Heart left ventricle (tissue), 16 donors: ENCODE measurements at regions not wholly inside any gene's neighbourhood (a gene's known extent, or its start where the extent isn't known, plus 50 kb on each side); places are given as distances from the start of the nearest gene placed in this dataset.
"Not testable (repeated sequence)": the region's sequence is repeated elsewhere in the genome, so short reads cannot be mapped to it uniquely, and the experiment has no call there.

Experiments used
- ATAC-seq, 4 donors: fragments of 200-7000 bp; cut with Tn5 transposase; one replicate each; pipeline ENCODE4 v1.9.1; 2020 to 2022; ENCODE audit warnings: moderate library complexity in 4 of 4, mild to moderate bottlenecking in 3 of 4, moderate number of reproducible peaks in 1 of 4
- DNase-seq, 5 donors: peaks; one replicate each; pipeline ENCODE4 v3.0.0-alpha.2; 2020
- H3K27ac ChIP-seq, 12 donors: fragments of 200-600 bp; sonication (generic) in 4 of 12; one replicate each; pipeline versions ENCODE4 v1.5.0 to v1.8.0; 2016 to 2022; ENCODE audit warnings: mild to moderate bottlenecking in 2 of 12
- H3K27me3 ChIP-seq, 9 donors: fragments of 200-600 bp; sonication (generic) in 2 of 9; one replicate each; pipeline versions ENCODE4 v1.5.1 to v1.8.0; 2016 to 2022; ENCODE audit warnings: mild to moderate bottlenecking in 3 of 9
- H3K36me3 ChIP-seq, 9 donors: fragments of 200-600 bp; sonication (generic) in 2 of 9; one replicate each; pipeline versions ENCODE4 v1.5.0 to v1.8.0; 2018 to 2022; ENCODE audit warnings: mild to moderate bottlenecking in 2 of 9
- H3K4me1 ChIP-seq, 12 donors: fragments of 200-600 bp; sonication (generic) in 4 of 12; one replicate each; pipeline versions ENCODE4 v1.5.0 to v1.8.0; 2016 to 2022; ENCODE audit warnings: mild to moderate bottlenecking in 3 of 12
- H3K4me3 ChIP-seq, 12 donors: fragments of 200-600 bp; sonication (generic) in 4 of 12; one replicate each; pipeline versions ENCODE4 v1.5.0 to v1.8.0; 2017 to 2022; ENCODE audit warnings: mild to moderate bottlenecking in 9 of 12, moderate library complexity in 4 of 12
- H3K9me3 ChIP-seq, 12 donors: fragments of 200-600 bp; sonication (generic) in 4 of 12; one replicate each; pipeline versions ENCODE4 v1.5.0 to v1.8.0; 2016 to 2022; ENCODE audit warnings: mild to moderate bottlenecking in 1 of 12
- CTCF ChIP-seq, 12 donors: fragments of 200-600 bp; sonication (generic) in 4 of 12; IDR thresholded peaks; one replicate each; pipeline versions ENCODE4 v1.5.0 to v1.8.0; 2018 to 2022; ENCODE audit warnings: antibody characterized with exemption in 12 of 12, mild to moderate bottlenecking in 5 of 12
- POLR2A ChIP-seq, 2 donors: fragments of 450-650 bp; IDR thresholded peaks; one replicate each; pipeline ENCODE4 v1.6.1; 2017; ENCODE audit warnings: antibody characterized with exemption in 2 of 2, mild to moderate bottlenecking in 2 of 2, moderate library complexity in 2 of 2
- WGBS, 4 donors: extraction: QIAGEN DNeasy Blood & Tissue Kit in 2 of 4; methylation state at CpG; one replicate each; pipeline versions ENCODE4 v1.1.5 to v1.1.7; 2013 to 2018; 5-methylcytosine and 5-hydroxymethylcytosine counted together
- intact Hi-C, 10 donors: fragments of 100-400 bp; cut with DNase I; formaldehyde crosslinking; loops; one replicate each; pipeline versions ENCODE4 v1.11.1 to v1.14.2; 2022
- donor health status: ischemic (EF 13 %, LVEDD 7.1; RV severe dilation, severe dysfunction).
- donor health status: healthy with polysubstance abuse.
- donor health status: DM: no; HTN: yes; CAD: no.
- donor health status: DM: no; HTN: no; CAD: no.
- donor health status: ischemic (EF 25% LVEDD 6.9; RV normal size, moderate dysfunction).
- donor health status: ischemic (EF 25% LVEDD 5.7; RV mildly dilated, moderate dysfunction).
- donor health status: healthy.
- donor health status: DM: yes; HTN: yes; CAD: no.
- donor health status: ischemic (EF 35%, LVEDD 5.7; RV mildly dilated, moderate dysfunction).
- donor health status: nonischemic (EF 11% LVEDD 7.7; RV severe dilation, severe dysfunction).
- donor health status: DM: yes; HTN: yes; CAD: no.
- donor health status: PGD.
- donor health status: ischemic (EF 29% LVEDD 5.4; RV normal size, mild dysfunction).
- donor health status: nonischemic (EF 23%, LVEDD 6.1; RV moderate dilation, normal function).

GRCh38 chr1:157217486-157217885 is 79.3 kb upstream of the ETV3 start:
- peaks cover 0 to 8% (median under 1%) of the 10 kb centered on the region in 9 donors for H3K27me3 ChIP-seq
- H3K9me3 ChIP-seq = peaks cover 0 to 32% (median 17%) of the 10 kb centered on the region in 12 donors
- no peak for ATAC-seq
- WGBS, 4 donors = 74 to 84% (median 80%) methylated on average over 4 of the region's 4 CpGs
- no peak for TF ChIP-seq CTCF (IDR thresholded peaks at IDR 0.05)
- TF ChIP-seq POLR2A (IDR thresholded peaks at IDR 0.05) = no peak
- DNase-seq = no peak
- no peaks in the 10 kb centered on the region for H3K36me3 ChIP-seq
- no peak overlapping the region for H3K4me3 ChIP-seq
- intact Hi-C loops = no loop called here
- H3K27ac ChIP-seq = no peak overlapping the region
- H3K4me1 ChIP-seq = no peaks in the 10 kb centered on the region

- ATAC-seq (no peak), DNase-seq (no peak)
- Histone ChIP-seq H3K27ac (no peak overlapping the region), H3K9me3 (peaks cover 0 to 47% (median 17%) of the 10 kb centered on the region in 12 donors), H3K27me3 (peaks cover 0 to 14% (median 0%) of the 10 kb centered on the region in 9 donors), H3K4me1 (no peaks in the 10 kb centered on the region), H3K4me3 (no peak overlapping the region), H3K36me3 (no peaks in the 10 kb centered on the region)
- WGBS, 4 donors = 50 to 62% (median 59%) methylated on average over 2 of the region's 2 CpGs
- intact Hi-C loops = no loop called here
- no peak for TF ChIP-seq POLR2A (IDR thresholded peaks at IDR 0.05)
- no peak for TF ChIP-seq CTCF (IDR thresholded peaks at IDR 0.05)
These were observed 75.6 kb upstream of the ETV3 start for GRCh38 chr1:157213836-157214235.

GRCh38 chr1:157209514-157209913 is 71.3 kb upstream of the ETV3 start:
- no peaks in the 10 kb centered on the region for H3K4me1 ChIP-seq
- no peak for ATAC-seq
- no peaks in the 10 kb centered on the region for H3K36me3 ChIP-seq
- no peak overlapping the region for H3K27ac ChIP-seq
- H3K4me3 ChIP-seq = no peak overlapping the region
- H3K9me3 ChIP-seq = peaks cover 0 to 35% (median 13%) of the 10 kb centered on the region in 12 donors
- TF ChIP-seq CTCF (IDR thresholded peaks at IDR 0.05) (no peak), POLR2A (IDR thresholded peaks at IDR 0.05) (no peak)
- WGBS, 4 donors = 51 to 57% (median 53%) methylated on average over 2 of the region's 2 CpGs
- intact Hi-C loops = no loop called here
- peaks cover 0 to 21% (median 0%) of the 10 kb centered on the region in 9 donors for H3K27me3 ChIP-seq
- DNase-seq = no peak

GRCh38 chr1:157205982-157206381 is 67.8 kb upstream of the ETV3 start:
- H3K4me3 ChIP-seq, ATAC-seq, H3K27ac ChIP-seq, H3K9me3 ChIP-seq, H3K4me1 ChIP-seq, intact Hi-C loops, H3K36me3 ChIP-seq, DNase-seq: not testable (repeated sequence)
- H3K27me3 ChIP-seq = peaks cover 0 to 28% (median 5%) of the 10 kb centered on the region in 9 donors
- 87 to 93% (median 90%) methylated on average over 3 of the region's 3 CpGs for WGBS, 4 donors

GRCh38 chr1:157203166-157203565 is 65.0 kb upstream of the ETV3 start:
- Histone ChIP-seq H3K27me3 (peaks cover 0 to 28% (median 5%) of the 10 kb centered on the region in 9 donors), H3K9me3 (no peaks in the 10 kb centered on the region), H3K36me3 (no peaks in the 10 kb centered on the region), H3K4me1 (no peaks in the 10 kb centered on the region), H3K4me3 (no peak overlapping the region), H3K27ac (no peak overlapping the region)
- TF ChIP-seq CTCF (IDR thresholded peaks at IDR 0.05) (no peak), POLR2A (IDR thresholded peaks at IDR 0.05) (no peak)
- intact Hi-C loops = loop anchor here in 1 of 10 donors (5.0 kb wide), 1 partner anchor 279 kb away; no protein-coding TSS in a partner anchor
- DNase-seq = no peak
- no peak for ATAC-seq
- 79 to 87% (median 83%) methylated on average over 5 of the region's 5 CpGs for WGBS, 4 donors
